CD14-positive monocyte (primary cell): ENCODE measurements at regions not wholly inside any gene's neighbourhood (a gene's known extent, or its start where the extent isn't known, plus 50 kb on each side); places are given as distances from the start of the nearest gene placed in this dataset.

Source experiments
- DNase-seq, 3 donors: peaks; one replicate each; pipeline ENCODE4 v3.0.0-alpha.2; 2011 to 2022
- H2AFZ ChIP-seq: 2 replicates; pipeline ENCODE4 v1.6.0; 2012; ENCODE audit warnings: mild to moderate bottlenecking, low read depth, low read length, inconsistent platforms; ENCODE audit not compliant: insufficient read depth, poor library complexity, severe bottlenecking
- H3K27ac ChIP-seq, 2 donors: 1 replicate in 1 of 2; 2 replicates in 1 of 2; pipeline ENCODE4 v1.5.1; 2012 to 2013; ENCODE audit warnings: low read length in 2 of 2, control low read depth in 1 of 2, inconsistent platforms in 1 of 2, low read depth in 1 of 2, mild to moderate bottlenecking in 1 of 2
- H3K27me3 ChIP-seq, 2 donors: one replicate each; pipeline versions ENCODE4 v1.6.0 to v1.6.1; 2011 to 2013; ENCODE audit warnings: low read length in 2 of 2; ENCODE audit not compliant: control insufficient read depth in 2 of 2, insufficient read depth in 2 of 2
- H3K36me3 ChIP-seq, 2 donors: replicated peaks in 1 of 2; 1 replicate in 1 of 2; 2 replicates in 1 of 2; pipeline versions ENCODE4 v1.5.1 to v1.6.1; 2012 to 2013; ENCODE audit warnings: low read length in 2 of 2, control low read depth in 1 of 2, inconsistent platforms in 1 of 2, mild to moderate bottlenecking in 1 of 2; ENCODE audit not compliant: insufficient read depth in 2 of 2, control insufficient read depth in 1 of 2
- H3K4me1 ChIP-seq, 2 donors: 1 replicate in 1 of 2; 2 replicates in 1 of 2; pipeline versions ENCODE4 v1.5.1 to v1.6.1; 2012 to 2013; ENCODE audit warnings: low read length in 2 of 2, control low read depth in 1 of 2, inconsistent platforms in 1 of 2, mild to moderate bottlenecking in 1 of 2, moderate library complexity in 1 of 2; ENCODE audit not compliant: insufficient read depth in 2 of 2, control insufficient read depth in 1 of 2
- H3K4me2 ChIP-seq: replicated peaks from 2 replicates; pipeline ENCODE3; 2012; ENCODE audit warnings: low read length, moderate library complexity, mild to moderate bottlenecking; ENCODE audit not compliant: poor library complexity, severe bottlenecking; ENCODE audit errors: extremely low read depth
- H3K4me3 ChIP-seq, 3 experiments: fragments of 200-600 bp in 1 of 3; sonication (generic) in 1 of 3; replicated peaks in 1 of 3; 1 replicate in 2 of 3; 2 replicates in 1 of 3; pipeline ENCODE4 v1.5.1; 2011 to 2013; ENCODE audit warnings: low read length in 3 of 3, mild to moderate bottlenecking in 3 of 3, control low read depth in 2 of 3, low read depth in 2 of 3, inconsistent platforms in 1 of 3, moderate library complexity in 1 of 3
- H3K79me2 ChIP-seq: 2 replicates; pipeline ENCODE4 v1.6.0; 2012; ENCODE audit warnings: mild to moderate bottlenecking, control low read depth, inconsistent platforms, low read length, moderate library complexity; ENCODE audit not compliant: insufficient read depth
- H3K9ac ChIP-seq: 2 replicates; pipeline ENCODE4 v1.6.0; 2017; ENCODE audit warnings: low read length, mild to moderate bottlenecking; ENCODE audit not compliant: insufficient read depth, poor library complexity, severe bottlenecking
- H3K9me3 ChIP-seq, 2 donors: replicated peaks in 1 of 2; 1 replicate in 1 of 2; 2 replicates in 1 of 2; pipeline versions ENCODE4 v1.5.1 to v1.6.1; 2012 to 2013; ENCODE audit warnings: low read length in 2 of 2, control low read depth in 1 of 2; ENCODE audit not compliant: control insufficient read depth in 1 of 2, insufficient read depth in 1 of 2
- H4K20me1 ChIP-seq: 2 replicates; pipeline ENCODE4 v1.6.0; 2012; ENCODE audit warnings: mild to moderate bottlenecking, low read length, control low read depth, moderate library complexity; ENCODE audit not compliant: insufficient read depth
- H3K27ac Mint-ChIP-seq, 7 donors: one replicate each; pipeline ENCODE4 v1.8.0; 2020; ENCODE audit warnings: mild to moderate bottlenecking in 7 of 7, mixed read lengths in 7 of 7, moderate library complexity in 6 of 7, inconsistent platforms in 2 of 7
- H3K27me3 Mint-ChIP-seq, 3 donors: one replicate each; pipeline ENCODE4 v1.8.0; 2021 to 2022; ENCODE audit warnings: low read depth in 3 of 3, mild to moderate bottlenecking in 3 of 3, mixed read lengths in 3 of 3, moderate library complexity in 3 of 3, inconsistent platforms in 1 of 3
- H3K36me3 Mint-ChIP-seq, 2 donors: one replicate each; pipeline ENCODE4 v1.8.0; 2020; ENCODE audit warnings: mixed read lengths in 2 of 2, inconsistent platforms in 1 of 2, mild to moderate bottlenecking in 1 of 2
- H3K4me1 Mint-ChIP-seq: one replicate; pipeline ENCODE4 v1.8.0; 2020; ENCODE audit warnings: mild to moderate bottlenecking, mixed read lengths
- H3K4me3 Mint-ChIP-seq, 2 donors: one replicate each; pipeline ENCODE4 v1.8.0; 2020; ENCODE audit warnings: mild to moderate bottlenecking in 2 of 2, mixed read lengths in 2 of 2, moderate library complexity in 1 of 2
- H3K9me3 Mint-ChIP-seq, 7 donors: one replicate each; pipeline ENCODE4 v1.8.0; 2020 to 2022; ENCODE audit warnings: mixed read lengths in 7 of 7, mild to moderate bottlenecking in 6 of 7, moderate library complexity in 6 of 7, inconsistent platforms in 2 of 7
- WGBS: methylation state at CpG from one replicate; pipeline ENCODE4 v1.1.5; 2013; ENCODE audit warnings: missing lambda C conversion rate; ENCODE audit not compliant: insufficient coverage; 5-methylcytosine and 5-hydroxymethylcytosine counted together
- intact Hi-C, 2 donors: fragments of 100-400 bp; cut with micrococcal nuclease; formaldehyde crosslinking; loops; one replicate each; pipeline versions ENCODE4 v1.15.0 to v1.15.1; 2023
- TF ChIP-seq, protein P1 (sequence below): fragments of 200-600 bp; IDR thresholded peaks from one replicate; pipeline ENCODE4 v1.8.0; 2022; ENCODE audit warnings: antibody characterized with exemption, mild to moderate bottlenecking

DNA sequence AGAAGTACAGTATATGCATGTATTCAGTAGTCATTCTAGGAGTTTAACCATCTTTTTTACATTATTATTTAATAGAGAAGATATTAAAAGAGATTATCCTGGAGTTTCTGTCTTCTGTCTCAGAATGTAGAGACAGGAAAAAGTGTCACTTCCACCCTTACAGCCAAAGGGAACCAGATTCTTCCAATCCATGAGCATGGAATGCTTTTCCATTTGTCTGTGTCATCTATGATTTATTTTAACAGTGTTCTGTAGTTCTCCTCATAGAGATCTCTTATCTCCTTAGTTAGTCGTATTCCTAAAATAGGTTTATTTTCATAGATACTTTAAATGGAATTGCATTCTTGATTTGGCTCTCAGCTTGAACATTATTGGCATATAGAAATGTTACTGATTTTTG, 959.5 kb upstream of the PIK3C3 start:
- Histone ChIP-seq H3K36me3 (no peaks in the 10 kb centered on the region), H4K20me1 (no peaks in the 10 kb centered on the region), H3K4me1 (no peaks in the 10 kb centered on the region), H3K4me3 (no peak overlapping the region), H3K9me3 (no peaks in the 10 kb centered on the region), H2AFZ (no peak overlapping the region), H3K9ac (no peak overlapping the region), H3K79me2 (no peaks in the 10 kb centered on the region), H3K27me3 (no peaks in the 10 kb centered on the region), H3K4me2 (no peak overlapping the region), H3K27ac (no peak overlapping the region)
- peaks cover 2 to 7% (median 2%) of the 10 kb centered on the region in 7 donors for H3K9me3 Mint-ChIP-seq
- H3K4me3 Mint-ChIP-seq = no peak overlapping the region
- H3K27me3 Mint-ChIP-seq = no peaks in the 10 kb centered on the region
- no peaks in the 10 kb centered on the region for H3K4me1 Mint-ChIP-seq
- H3K27ac Mint-ChIP-seq = no peak overlapping the region
- no peak for DNase-seq
- intact Hi-C loops = no loop called here
- TF ChIP-seq, protein P1, sequence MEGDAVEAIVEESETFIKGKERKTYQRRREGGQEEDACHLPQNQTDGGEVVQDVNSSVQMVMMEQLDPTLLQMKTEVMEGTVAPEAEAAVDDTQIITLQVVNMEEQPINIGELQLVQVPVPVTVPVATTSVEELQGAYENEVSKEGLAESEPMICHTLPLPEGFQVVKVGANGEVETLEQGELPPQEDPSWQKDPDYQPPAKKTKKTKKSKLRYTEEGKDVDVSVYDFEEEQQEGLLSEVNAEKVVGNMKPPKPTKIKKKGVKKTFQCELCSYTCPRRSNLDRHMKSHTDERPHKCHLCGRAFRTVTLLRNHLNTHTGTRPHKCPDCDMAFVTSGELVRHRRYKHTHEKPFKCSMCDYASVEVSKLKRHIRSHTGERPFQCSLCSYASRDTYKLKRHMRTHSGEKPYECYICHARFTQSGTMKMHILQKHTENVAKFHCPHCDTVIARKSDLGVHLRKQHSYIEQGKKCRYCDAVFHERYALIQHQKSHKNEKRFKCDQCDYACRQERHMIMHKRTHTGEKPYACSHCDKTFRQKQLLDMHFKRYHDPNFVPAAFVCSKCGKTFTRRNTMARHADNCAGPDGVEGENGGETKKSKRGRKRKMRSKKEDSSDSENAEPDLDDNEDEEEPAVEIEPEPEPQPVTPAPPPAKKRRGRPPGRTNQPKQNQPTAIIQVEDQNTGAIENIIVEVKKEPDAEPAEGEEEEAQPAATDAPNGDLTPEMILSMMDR = no peak
- no peaks in the 10 kb centered on the region for H3K36me3 Mint-ChIP-seq
- no CpG with 5 or more reads among the region's 1 CpG for WGBS

DNA sequence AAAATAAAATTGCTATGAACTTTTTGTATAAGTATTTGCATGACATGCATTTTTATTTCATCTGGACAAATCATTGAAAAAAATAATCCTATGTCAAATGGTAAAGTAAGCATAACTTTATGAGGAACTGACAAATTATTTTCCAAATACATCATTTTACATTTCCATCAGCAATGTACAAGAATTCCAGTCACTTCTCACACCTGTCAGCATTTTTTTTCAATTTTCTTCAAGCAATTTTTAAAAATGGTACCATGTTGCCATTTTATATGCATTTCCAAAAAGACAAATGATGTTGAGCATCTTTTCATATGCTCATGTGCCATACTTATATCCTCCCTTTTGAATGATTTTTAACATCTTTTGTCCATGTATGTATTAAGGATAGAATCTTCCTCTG, 961.7 kb upstream of the PIK3C3 start:
- Histone ChIP-seq H3K4me2 (no peak overlapping the region), H4K20me1 (no peaks in the 10 kb centered on the region), H3K27ac (no peak overlapping the region), H3K9me3 (no peaks in the 10 kb centered on the region), H3K27me3 (no peaks in the 10 kb centered on the region), H2AFZ (no peak overlapping the region), H3K4me3 (no peak overlapping the region), H3K9ac (no peak overlapping the region), H3K4me1 (no peaks in the 10 kb centered on the region), H3K79me2 (no peaks in the 10 kb centered on the region), H3K36me3 (no peaks in the 10 kb centered on the region)
- no peak for DNase-seq
- no peaks in the 10 kb centered on the region for H3K36me3 Mint-ChIP-seq
- intact Hi-C loops = no loop called here
- no peaks in the 10 kb centered on the region for H3K4me1 Mint-ChIP-seq
- TF ChIP-seq, protein P1 = no peak
- H3K27ac Mint-ChIP-seq = no peak overlapping the region
- no peak overlapping the region for H3K4me3 Mint-ChIP-seq
- no peaks in the 10 kb centered on the region for H3K27me3 Mint-ChIP-seq
- H3K9me3 Mint-ChIP-seq = peaks cover 0 to 12% (median 2%) of the 10 kb centered on the region in 7 donors
